ENCODE measurements at regions not wholly inside any gene's neighbourhood (a gene's known extent, or its start where the extent isn't known, plus 50 kb on each side); places are given as distances from the start of the nearest gene placed in this dataset.

DNA sequence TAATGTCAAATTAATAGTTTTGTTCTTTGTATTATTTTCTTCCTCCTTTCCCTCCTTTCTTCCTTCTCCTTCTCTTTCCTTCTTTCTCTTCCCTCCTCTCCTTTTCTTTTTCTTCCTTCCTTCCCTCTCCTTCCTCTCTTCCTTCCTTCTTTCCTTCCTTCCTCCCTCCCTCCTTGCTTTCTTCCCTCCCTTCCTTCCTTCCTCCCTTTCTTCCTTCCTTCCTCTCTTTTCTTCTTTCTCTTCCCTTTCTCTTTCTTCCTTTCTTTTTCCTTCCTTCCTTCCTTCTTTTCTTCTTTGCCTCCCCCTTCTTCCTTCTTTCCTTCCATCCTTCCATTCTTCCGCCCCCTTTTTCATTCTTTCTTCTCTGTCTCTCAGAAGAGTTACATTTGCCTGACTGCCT lies 518.2 kb upstream of the ID4 start:
- H3K4me3 ChIP-seq (ENCODE audit: low read length) = no peak overlapping the region
- TF ChIP-seq, protein P1, sequence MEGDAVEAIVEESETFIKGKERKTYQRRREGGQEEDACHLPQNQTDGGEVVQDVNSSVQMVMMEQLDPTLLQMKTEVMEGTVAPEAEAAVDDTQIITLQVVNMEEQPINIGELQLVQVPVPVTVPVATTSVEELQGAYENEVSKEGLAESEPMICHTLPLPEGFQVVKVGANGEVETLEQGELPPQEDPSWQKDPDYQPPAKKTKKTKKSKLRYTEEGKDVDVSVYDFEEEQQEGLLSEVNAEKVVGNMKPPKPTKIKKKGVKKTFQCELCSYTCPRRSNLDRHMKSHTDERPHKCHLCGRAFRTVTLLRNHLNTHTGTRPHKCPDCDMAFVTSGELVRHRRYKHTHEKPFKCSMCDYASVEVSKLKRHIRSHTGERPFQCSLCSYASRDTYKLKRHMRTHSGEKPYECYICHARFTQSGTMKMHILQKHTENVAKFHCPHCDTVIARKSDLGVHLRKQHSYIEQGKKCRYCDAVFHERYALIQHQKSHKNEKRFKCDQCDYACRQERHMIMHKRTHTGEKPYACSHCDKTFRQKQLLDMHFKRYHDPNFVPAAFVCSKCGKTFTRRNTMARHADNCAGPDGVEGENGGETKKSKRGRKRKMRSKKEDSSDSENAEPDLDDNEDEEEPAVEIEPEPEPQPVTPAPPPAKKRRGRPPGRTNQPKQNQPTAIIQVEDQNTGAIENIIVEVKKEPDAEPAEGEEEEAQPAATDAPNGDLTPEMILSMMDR (conservative IDR thresholded peaks at IDR 0.05; ENCODE audit: low read depth, low read length) = no peak
- DNase-seq (ENCODE audit: low read depth) = no peak

DNA sequence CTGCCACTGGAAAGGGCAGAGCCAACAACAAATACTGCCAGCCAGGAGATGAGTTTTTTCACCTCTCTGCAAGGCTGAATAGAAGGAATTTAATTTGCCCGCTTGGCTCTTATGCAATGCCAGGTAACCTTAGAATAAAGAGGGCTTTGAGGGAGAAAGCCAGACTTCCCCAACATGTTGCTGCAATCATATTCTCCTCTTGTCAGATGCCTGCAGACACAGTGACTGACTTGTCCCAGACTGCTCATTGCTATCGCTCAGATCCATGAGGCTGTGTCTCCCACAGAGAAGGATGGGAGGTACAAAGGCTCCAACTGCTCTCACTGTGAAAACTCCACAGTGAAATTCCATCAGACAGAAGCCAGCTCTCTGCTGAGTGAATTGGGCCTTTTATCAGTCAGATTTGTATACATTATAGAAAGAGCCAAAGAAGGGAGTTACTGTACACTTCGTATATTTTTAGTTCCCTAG lies 517.0 kb upstream of the ID4 start:
- no peak for DNase-seq (ENCODE audit: low read depth)
- H3K4me3 ChIP-seq (ENCODE audit: low read length) = no peak overlapping the region
- TF ChIP-seq, protein P1 (conservative IDR thresholded peaks at IDR 0.05; ENCODE audit: low read depth, low read length) = no peak

DNA sequence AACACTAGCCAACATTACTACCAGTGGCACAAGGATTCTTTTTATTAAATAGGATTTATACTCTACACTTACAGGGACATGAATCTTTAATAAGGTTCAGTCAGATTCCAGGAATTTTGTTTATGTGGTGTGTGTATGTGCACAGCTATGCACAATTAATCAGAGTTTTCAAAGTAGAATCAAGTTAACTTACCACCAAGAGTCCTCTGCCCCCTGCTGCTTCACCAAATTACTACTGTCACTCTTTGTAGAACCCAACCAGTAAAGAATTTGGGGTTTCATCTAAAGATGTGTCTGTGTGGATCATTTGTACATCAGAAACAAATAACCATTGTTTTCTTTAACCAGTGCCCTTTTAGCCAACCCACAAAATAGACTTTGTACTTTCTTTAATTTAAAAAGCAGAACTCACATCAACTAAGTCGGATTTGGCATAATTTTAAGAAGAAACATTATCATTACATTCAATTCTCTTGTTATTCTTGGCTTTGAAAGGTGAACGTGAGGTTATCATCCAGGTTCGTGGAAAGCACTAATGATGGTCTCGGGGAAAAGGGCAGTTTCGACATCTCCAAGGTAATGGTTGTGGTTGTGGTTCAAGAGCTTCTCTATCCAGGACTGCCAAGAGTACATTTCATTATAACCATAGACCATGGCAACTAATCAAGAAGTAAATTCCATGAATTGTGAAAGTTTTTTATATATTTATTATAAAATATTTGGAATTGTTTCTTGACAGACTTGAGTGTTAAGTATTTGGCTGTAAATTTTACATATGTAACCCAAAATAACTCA lies 514.3 kb upstream of the ID4 start:
- H3K4me3 ChIP-seq (ENCODE audit: low read length) = no peak overlapping the region
- DNase-seq (ENCODE audit: low read depth) = peak; percentile 31
- TF ChIP-seq, protein P1 (conservative IDR thresholded peaks at IDR 0.05; ENCODE audit: low read depth, low read length) = peak; percentile 50

DNA sequence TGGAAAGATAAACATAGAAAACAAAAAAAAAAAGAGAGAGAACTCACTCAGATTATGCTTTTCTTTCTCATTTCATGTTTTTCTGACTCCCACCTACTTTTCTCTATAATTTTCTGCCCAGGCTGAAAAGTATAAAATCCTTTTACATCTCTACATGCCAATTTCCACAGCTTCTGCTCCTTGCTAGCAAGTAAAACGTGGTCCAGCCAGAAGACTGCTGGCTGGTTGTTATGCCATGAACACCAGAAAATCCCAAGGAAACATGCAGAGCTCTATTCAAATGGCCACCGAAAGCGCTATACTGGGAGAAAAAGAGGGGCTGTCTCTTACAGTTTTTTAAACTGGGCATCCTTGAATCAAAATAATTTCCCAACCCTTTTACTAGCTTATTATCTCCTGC lies 512.8 kb upstream of the ID4 start:
- H3K4me3 ChIP-seq (ENCODE audit: low read length) = no peak overlapping the region
- TF ChIP-seq, protein P1 (conservative IDR thresholded peaks at IDR 0.05; ENCODE audit: low read depth, low read length) = no peak
- no peak for DNase-seq (ENCODE audit: low read depth)

DNA sequence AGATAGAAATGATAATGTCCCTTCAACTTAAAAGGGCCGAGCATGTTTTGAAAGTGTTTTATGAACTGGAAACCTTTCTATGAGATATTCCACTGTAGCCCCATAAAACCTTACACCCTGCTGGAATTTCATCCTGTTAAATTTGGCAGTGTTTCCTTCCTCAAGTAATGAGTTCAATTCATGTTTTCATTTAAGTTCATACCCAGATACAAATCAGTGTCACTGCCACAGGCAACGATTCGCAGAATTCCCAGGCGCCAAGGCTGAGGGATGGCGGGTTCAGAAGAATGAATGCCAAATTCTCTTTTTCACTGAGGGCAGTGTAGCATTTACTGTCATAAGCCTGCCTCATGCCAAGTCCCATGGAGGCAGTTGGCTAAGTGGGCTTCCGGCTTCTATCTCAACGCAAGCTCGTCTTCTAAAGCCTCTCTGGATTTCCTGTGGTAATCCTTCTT lies 511.8 kb upstream of the ID4 start:
- no peak for DNase-seq (ENCODE audit: low read depth)
- no peak overlapping the region for H3K4me3 ChIP-seq (ENCODE audit: low read length)
- TF ChIP-seq, protein P1 (conservative IDR thresholded peaks at IDR 0.05; ENCODE audit: low read depth, low read length) = no peak

DNA sequence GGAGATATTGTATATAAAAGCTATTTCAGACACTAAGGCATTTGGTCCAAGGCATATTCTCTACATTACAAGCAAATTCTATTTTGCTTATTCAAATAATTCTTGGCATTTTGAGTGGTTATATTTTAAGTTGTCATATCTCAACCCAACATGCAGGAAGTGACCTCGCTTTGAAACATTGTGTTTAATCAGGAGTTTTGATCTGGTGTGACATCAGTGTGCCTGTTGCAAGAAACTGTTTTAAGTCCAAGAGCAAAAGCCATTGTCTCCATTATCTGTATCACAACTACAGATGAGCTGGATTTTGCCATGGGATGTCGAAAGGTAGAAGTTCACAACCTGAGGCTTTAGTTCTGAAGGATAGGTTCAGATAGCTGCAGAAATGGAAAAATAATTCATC lies 509.9 kb upstream of the ID4 start:
- TF ChIP-seq, protein P1 (conservative IDR thresholded peaks at IDR 0.05; ENCODE audit: low read depth, low read length) = no peak
- no peak for DNase-seq (ENCODE audit: low read depth)
- H3K4me3 ChIP-seq (ENCODE audit: low read length) = no peak overlapping the region

DNA sequence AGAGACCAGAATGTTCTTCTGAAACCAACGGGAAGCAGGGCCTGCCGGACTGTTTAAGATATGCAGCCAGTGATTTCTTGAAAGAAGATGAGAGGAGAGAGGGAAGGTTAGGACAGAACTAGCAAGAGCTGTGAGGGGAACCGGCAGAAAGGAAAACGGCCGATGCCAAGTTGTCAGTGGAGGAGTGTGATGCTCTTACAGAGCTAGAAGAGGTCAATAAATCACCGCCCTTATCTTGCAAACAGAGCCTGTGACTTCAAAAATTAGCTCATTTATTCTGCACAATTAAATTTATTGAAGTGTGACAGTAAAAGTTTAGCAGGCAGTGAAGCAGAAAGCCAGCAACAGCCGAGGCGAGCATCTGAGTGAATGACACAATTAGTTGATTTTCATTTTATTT lies 509.5 kb upstream of the ID4 start:
- TF ChIP-seq, protein P1 (conservative IDR thresholded peaks at IDR 0.05; ENCODE audit: low read depth, low read length) = no peak
- no peak for DNase-seq (ENCODE audit: low read depth)
- H3K4me3 ChIP-seq (ENCODE audit: low read length) = no peak overlapping the region
